ENCODE measurements at regions not wholly inside any gene's neighbourhood (a gene's known extent, or its start where the extent isn't known, plus 50 kb on each side); places are given as distances from the start of the nearest gene placed in this dataset.

GRCh38 chr3:139759470-139759869 lies 81.7 kb upstream of the NMNAT3 start:
- H3K4me1 ChIP-seq, result peaks cover 29% of the 10 kb centered on the region
- BruUV-seq (replicated peaks), result no TSS peak
- no peaks in the 10 kb centered on the region for H3K9me3 ChIP-seq
- no peaks in the 10 kb centered on the region for H3K36me3 ChIP-seq (ENCODE audit: control insufficient read depth, insufficient read depth, low read length)
- H3K27ac Mint-ChIP-seq (ENCODE audit: unreplicated experiment), result peak overlapping the region; percentile 74
- H3K36me3 Mint-ChIP-seq (ENCODE audit: insufficient read depth, unreplicated experiment), result peaks cover 5% of the 10 kb centered on the region
- CTCF ChIA-PET, result no interaction called here
- intact Hi-C loops (cut with micrococcal nuclease; ENCODE audit: unreplicated experiment), result loop anchor here (1.0 kb wide), 1 partner anchor 105 kb away; no protein-coding TSS in a partner anchor
- H3K4me3 ChIP-seq (ENCODE audit: low read depth, low read length), result no peak overlapping the region
- no peaks in the 10 kb centered on the region for H3K9me3 Mint-ChIP-seq (ENCODE audit: unreplicated experiment)
- H3K4me1 Mint-ChIP-seq (ENCODE audit: low read depth, unreplicated experiment), result no peaks in the 10 kb centered on the region
- no peak for DNase-seq
- no peaks in the 10 kb centered on the region for H3K27me3 Mint-ChIP-seq (ENCODE audit: insufficient read depth, unreplicated experiment)
- no peak for TF ChIP-seq CTCF (IDR thresholded peaks at IDR 0.05; ENCODE audit: insufficient read depth in 1 of 2, low read depth in 1 of 2, low read length in 1 of 2, severe bottlenecking in 1 of 2, unreplicated experiment in 1 of 2)
- H3K27me3 ChIP-seq (replicated peaks; ENCODE audit: control insufficient read depth, insufficient read depth, low read length), result no peaks in the 10 kb centered on the region
- POLR2A ChIA-PET, result no interaction called here
- H3K4me3 Mint-ChIP-seq (ENCODE audit: unreplicated experiment), result no peak overlapping the region

- Mint-ChIP-seq H3K27ac (ENCODE audit: unreplicated experiment) (peak overlapping the region; percentile 74), H3K4me1 (ENCODE audit: low read depth, unreplicated experiment) (no peaks in the 10 kb centered on the region), H3K36me3 (ENCODE audit: insufficient read depth, unreplicated experiment) (peaks cover 5% of the 10 kb centered on the region), H3K4me3 (ENCODE audit: unreplicated experiment) (peak overlapping the region; percentile 15), H3K27me3 (ENCODE audit: insufficient read depth, unreplicated experiment) (no peaks in the 10 kb centered on the region), H3K9me3 (ENCODE audit: unreplicated experiment) (no peaks in the 10 kb centered on the region)
- Histone ChIP-seq H3K36me3 (ENCODE audit: control insufficient read depth, insufficient read depth, low read length) (no peaks in the 10 kb centered on the region), H3K9me3 (no peaks in the 10 kb centered on the region), H3K4me3 (ENCODE audit: low read depth, low read length) (no peak overlapping the region), H3K27me3 (replicated peaks; ENCODE audit: control insufficient read depth, insufficient read depth, low read length) (no peaks in the 10 kb centered on the region), H3K4me1 (peaks cover 29% of the 10 kb centered on the region)
- CTCF ChIA-PET, result no interaction called here
- DNase-seq, result peak; percentile 80 to 92
- no peak for TF ChIP-seq CTCF (IDR thresholded peaks at IDR 0.05; ENCODE audit: insufficient read depth in 1 of 2, low read depth in 1 of 2, low read length in 1 of 2, severe bottlenecking in 1 of 2, unreplicated experiment in 1 of 2)
- intact Hi-C loops (cut with micrococcal nuclease; ENCODE audit: unreplicated experiment), result loop anchor here (1.0 kb wide), 1 partner anchor 104 kb away; no protein-coding TSS in a partner anchor
- POLR2A ChIA-PET, result no interaction called here
- BruUV-seq (replicated peaks), result no TSS peak
These were observed 81.0 kb upstream of the NMNAT3 start for GRCh38 chr3:139758654-139759291.

- intact Hi-C loops (cut with micrococcal nuclease; ENCODE audit: unreplicated experiment), result no loop called here
- ChIA-PET POLR2A (no interaction called here), CTCF (no interaction called here)
- Mint-ChIP-seq H3K27me3 (ENCODE audit: insufficient read depth, unreplicated experiment) (no peaks in the 10 kb centered on the region), H3K4me3 (ENCODE audit: unreplicated experiment) (no peak overlapping the region), H3K4me1 (ENCODE audit: low read depth, unreplicated experiment) (no peaks in the 10 kb centered on the region), H3K27ac (ENCODE audit: unreplicated experiment) (no peak overlapping the region), H3K36me3 (ENCODE audit: insufficient read depth, unreplicated experiment) (peaks cover 5% of the 10 kb centered on the region), H3K9me3 (ENCODE audit: unreplicated experiment) (no peaks in the 10 kb centered on the region)
- Histone ChIP-seq H3K36me3 (ENCODE audit: control insufficient read depth, insufficient read depth, low read length) (no peaks in the 10 kb centered on the region), H3K4me3 (ENCODE audit: low read depth, low read length) (no peak overlapping the region), H3K4me1 (peaks cover 29% of the 10 kb centered on the region), H3K9me3 (no peaks in the 10 kb centered on the region), H3K27me3 (replicated peaks; ENCODE audit: control insufficient read depth, insufficient read depth, low read length) (no peaks in the 10 kb centered on the region)
- no TSS peak for BruUV-seq (replicated peaks)
- TF ChIP-seq CTCF (IDR thresholded peaks at IDR 0.05; ENCODE audit: insufficient read depth in 1 of 2, low read depth in 1 of 2, low read length in 1 of 2, severe bottlenecking in 1 of 2, unreplicated experiment in 1 of 2), result no peak
- peak in 1 of 2 experiments; percentile 44 for DNase-seq
These were observed 79.8 kb upstream of the NMNAT3 start for GRCh38 chr3:139757448-139758030.
